ENCODE measurements at regions not wholly inside any gene's neighbourhood (a gene's known extent, or its start where the extent isn't known, plus 50 kb on each side); places are given as distances from the start of the nearest gene placed in this dataset.

GRCh38 chr16:73845238-73846006, 451.2 kb upstream of the PSMD7 start:
- no peak for TF ChIP-seq POLR2A (IDR thresholded peaks at IDR 0.05; ENCODE audit: low read length)
- TF ChIP-seq GATA1 (IDR thresholded peaks at IDR 0.05; ENCODE audit: low read depth, low read length): no peak
